ENCODE measurements at regions not wholly inside any gene's neighbourhood (a gene's known extent, or its start where the extent isn't known, plus 50 kb on each side); places are given as distances from the start of the nearest gene placed in this dataset.

DNA sequence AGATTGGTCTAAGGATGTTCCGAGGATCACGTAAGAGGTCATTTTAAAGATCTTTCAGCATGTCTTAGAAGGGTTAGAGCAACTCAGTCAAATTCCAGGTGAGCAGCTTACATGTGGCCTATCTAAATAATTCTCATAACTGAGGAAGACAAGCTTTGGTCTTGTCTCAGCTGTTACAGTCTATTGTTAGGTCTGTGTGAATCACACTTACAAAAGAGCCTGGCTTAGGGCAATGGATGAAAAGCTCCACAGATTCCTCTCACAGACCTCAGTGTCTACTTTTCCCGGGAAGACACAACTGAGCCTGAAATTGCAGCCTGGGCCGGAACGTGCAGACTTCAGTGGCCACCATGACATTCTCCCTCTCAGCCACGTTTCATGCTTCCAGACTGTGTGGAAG is 173.1 kb downstream of the INHBA start:
- H3K27ac Mint-ChIP-seq (ENCODE audit: low read depth, unreplicated experiment) = no peak overlapping the region
- BruUV-seq (replicated peaks) = no TSS peak
- ChIA-PET POLR2A (no interaction called here), CTCF (interaction anchor here (0.5 to 0.6 kb wide), 2 partner anchors 25 to 1347 kb away, joined by 3 read pairs; no protein-coding TSS in a partner anchor)
- TF ChIP-seq, protein P1, sequence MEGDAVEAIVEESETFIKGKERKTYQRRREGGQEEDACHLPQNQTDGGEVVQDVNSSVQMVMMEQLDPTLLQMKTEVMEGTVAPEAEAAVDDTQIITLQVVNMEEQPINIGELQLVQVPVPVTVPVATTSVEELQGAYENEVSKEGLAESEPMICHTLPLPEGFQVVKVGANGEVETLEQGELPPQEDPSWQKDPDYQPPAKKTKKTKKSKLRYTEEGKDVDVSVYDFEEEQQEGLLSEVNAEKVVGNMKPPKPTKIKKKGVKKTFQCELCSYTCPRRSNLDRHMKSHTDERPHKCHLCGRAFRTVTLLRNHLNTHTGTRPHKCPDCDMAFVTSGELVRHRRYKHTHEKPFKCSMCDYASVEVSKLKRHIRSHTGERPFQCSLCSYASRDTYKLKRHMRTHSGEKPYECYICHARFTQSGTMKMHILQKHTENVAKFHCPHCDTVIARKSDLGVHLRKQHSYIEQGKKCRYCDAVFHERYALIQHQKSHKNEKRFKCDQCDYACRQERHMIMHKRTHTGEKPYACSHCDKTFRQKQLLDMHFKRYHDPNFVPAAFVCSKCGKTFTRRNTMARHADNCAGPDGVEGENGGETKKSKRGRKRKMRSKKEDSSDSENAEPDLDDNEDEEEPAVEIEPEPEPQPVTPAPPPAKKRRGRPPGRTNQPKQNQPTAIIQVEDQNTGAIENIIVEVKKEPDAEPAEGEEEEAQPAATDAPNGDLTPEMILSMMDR (IDR thresholded peaks at IDR 0.05; ENCODE audit: unreplicated experiment) = no peak
- peaks cover 4% of the 10 kb centered on the region for H3K36me3 Mint-ChIP-seq (ENCODE audit: insufficient read depth, unreplicated experiment)
- DNase-seq (ENCODE audit: unreplicated experiment) = no peak
- H3K9me3 Mint-ChIP-seq (ENCODE audit: unreplicated experiment) = no peaks in the 10 kb centered on the region
- H3K27me3 Mint-ChIP-seq (ENCODE audit: insufficient read depth, unreplicated experiment) = no peaks in the 10 kb centered on the region
- no peak overlapping the region for H3K4me3 Mint-ChIP-seq (ENCODE audit: unreplicated experiment)
- no peaks in the 10 kb centered on the region for H3K4me1 Mint-ChIP-seq (ENCODE audit: insufficient read depth, unreplicated experiment)
- intact Hi-C loops (cut with micrococcal nuclease) = no loop called here

DNA sequence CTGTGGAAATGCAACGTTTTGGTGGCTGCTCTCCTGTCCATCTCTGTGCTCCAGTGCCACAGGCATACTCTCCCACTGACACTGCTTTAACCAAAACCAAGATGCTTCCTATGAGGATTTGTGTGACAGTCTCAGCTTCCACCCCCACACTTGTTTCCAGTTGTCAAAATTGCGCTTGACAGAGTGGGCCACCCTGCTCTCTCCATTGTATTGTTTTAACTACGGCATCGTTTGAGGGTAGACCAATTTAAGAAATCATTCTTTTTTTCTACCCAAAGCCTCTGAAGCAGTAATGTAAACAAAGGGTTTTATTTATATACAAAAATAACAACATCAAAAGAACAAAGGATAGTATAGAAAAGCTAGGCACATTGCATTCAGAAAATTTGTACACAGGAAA is 178.0 kb downstream of the INHBA start:
- Mint-ChIP-seq H3K4me3 (ENCODE audit: unreplicated experiment) (no peak overlapping the region), H3K36me3 (ENCODE audit: insufficient read depth, unreplicated experiment) (peaks cover 4% of the 10 kb centered on the region), H3K9me3 (ENCODE audit: unreplicated experiment) (peaks cover 20% of the 10 kb centered on the region), H3K27ac (ENCODE audit: low read depth, unreplicated experiment) (no peak overlapping the region), H3K27me3 (ENCODE audit: insufficient read depth, unreplicated experiment) (no peaks in the 10 kb centered on the region), H3K4me1 (ENCODE audit: insufficient read depth, unreplicated experiment) (no peaks in the 10 kb centered on the region)
- POLR2A ChIA-PET = no interaction called here
- DNase-seq (ENCODE audit: unreplicated experiment) = no peak
- CTCF ChIA-PET = interaction anchor here (0.7 kb wide), 2 partner anchors 18 to 888 kb away, joined by 3 to 4 read pairs; no protein-coding TSS in a partner anchor
- no TSS peak for BruUV-seq (replicated peaks)
- intact Hi-C loops (cut with micrococcal nuclease) = no loop called here
- TF ChIP-seq, protein P1 (IDR thresholded peaks at IDR 0.05; ENCODE audit: unreplicated experiment) = no peak

DNA sequence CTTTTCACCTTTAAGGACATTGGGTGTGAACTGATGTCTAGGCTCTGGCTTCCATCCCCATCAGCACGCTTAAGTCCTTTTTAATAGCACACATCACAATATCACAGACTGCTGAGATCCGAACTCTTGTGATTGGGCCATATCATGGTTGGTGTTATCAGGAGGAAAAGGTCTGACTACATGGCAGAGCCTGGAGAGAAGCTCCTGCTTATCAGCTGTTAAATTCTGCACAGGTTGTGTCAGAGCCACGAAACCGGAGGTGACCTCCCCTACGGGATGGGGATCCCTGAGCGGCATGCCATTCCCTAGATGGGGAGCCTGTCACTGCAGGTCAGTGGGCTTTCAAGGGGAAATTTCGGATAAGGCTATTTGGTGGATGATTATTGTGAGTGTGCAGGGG is 182.4 kb downstream of the INHBA start:
- no peak for DNase-seq (ENCODE audit: unreplicated experiment)
- intact Hi-C loops (cut with micrococcal nuclease) = no loop called here
- no peaks in the 10 kb centered on the region for H3K27me3 Mint-ChIP-seq (ENCODE audit: insufficient read depth, unreplicated experiment)
- ChIA-PET CTCF (interaction anchor here (0.5 kb wide), 1 partner anchor 85 kb away, joined by 3 read pairs; no protein-coding TSS in a partner anchor), POLR2A (no interaction called here)
- H3K4me1 Mint-ChIP-seq (ENCODE audit: insufficient read depth, unreplicated experiment) = no peaks in the 10 kb centered on the region
- H3K9me3 Mint-ChIP-seq (ENCODE audit: unreplicated experiment) = peaks cover 32% of the 10 kb centered on the region
- BruUV-seq (replicated peaks) = no TSS peak
- TF ChIP-seq, protein P1 (IDR thresholded peaks at IDR 0.05; ENCODE audit: unreplicated experiment) = no peak
- H3K27ac Mint-ChIP-seq (ENCODE audit: low read depth, unreplicated experiment) = no peak overlapping the region
- no peak overlapping the region for H3K4me3 Mint-ChIP-seq (ENCODE audit: unreplicated experiment)
- peaks cover 3% of the 10 kb centered on the region for H3K36me3 Mint-ChIP-seq (ENCODE audit: insufficient read depth, unreplicated experiment)

DNA sequence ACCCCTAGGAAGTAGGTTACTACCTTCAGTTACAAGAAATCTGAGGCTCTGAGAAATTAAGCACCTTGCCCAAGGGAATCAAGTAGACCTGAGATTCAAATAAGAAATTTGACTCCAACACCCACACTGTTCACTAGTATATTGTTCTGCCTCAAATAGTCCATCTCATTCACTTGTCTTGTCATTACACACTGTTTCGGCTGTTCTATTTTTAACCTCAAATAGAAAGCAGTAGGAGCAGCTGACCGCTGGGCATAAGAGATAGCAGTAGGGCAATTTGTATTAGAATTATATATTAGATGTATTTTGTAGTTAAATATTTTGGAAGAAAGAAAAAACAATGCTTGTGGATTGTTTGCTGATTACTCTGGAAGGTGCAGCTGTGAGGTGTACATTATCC is 185.1 kb downstream of the INHBA start:
- DNase-seq (ENCODE audit: unreplicated experiment) = no peak
- intact Hi-C loops (cut with micrococcal nuclease) = no loop called here
- Mint-ChIP-seq H3K4me3 (ENCODE audit: unreplicated experiment) (no peak overlapping the region), H3K36me3 (ENCODE audit: insufficient read depth, unreplicated experiment) (no peaks in the 10 kb centered on the region), H3K4me1 (ENCODE audit: insufficient read depth, unreplicated experiment) (no peaks in the 10 kb centered on the region), H3K27ac (ENCODE audit: low read depth, unreplicated experiment) (no peak overlapping the region), H3K27me3 (ENCODE audit: insufficient read depth, unreplicated experiment) (no peaks in the 10 kb centered on the region), H3K9me3 (ENCODE audit: unreplicated experiment) (peaks cover 25% of the 10 kb centered on the region)
- BruUV-seq (replicated peaks) = no TSS peak
- TF ChIP-seq, protein P1 (IDR thresholded peaks at IDR 0.05; ENCODE audit: unreplicated experiment) = no peak
- POLR2A ChIA-PET = interaction anchor here (0.7 kb wide), 1 partner anchor 135 kb away, joined by 3 read pairs; no protein-coding TSS in a partner anchor
- CTCF ChIA-PET = interaction anchor here (0.6 kb wide), 1 partner anchor 13 kb away, joined by 4 read pairs; no protein-coding TSS in a partner anchor

Data from MCF 10A (cell line).